AG04450 (cell line): ENCODE measurements at regions not wholly inside any gene's neighbourhood (a gene's known extent, or its start where the extent isn't known, plus 50 kb on each side); places are given as distances from the start of the nearest gene placed in this dataset.

Experiments
- CTCF ChIA-PET: fragments of 300-600, 350-600 bp; formaldehyde crosslinking; extraction: SDS; loops from one replicate; lab custom pipeline; 2022; ENCODE audit warnings: antibody characterized with exemption, inconsistent platforms; lab: Charles Lee
- POLR2A ChIA-PET: fragments of 350-600 bp; formaldehyde crosslinking; extraction: SDS; loops from one replicate; lab custom pipeline; 2021; ENCODE audit warnings: antibody characterized with exemption, inconsistent platforms; lab: Yijun Ruan, JAX
- DNase-seq: peaks from one replicate; pipeline ENCODE4 v3.0.0-alpha.2; 2011; ENCODE audit warnings: low read depth, low spot score
- H3K27ac ChIP-seq: one replicate; pipeline ENCODE4 v1.5.1; 2012; ENCODE audit warnings: low read depth, low read length, control low read depth
- H3K27me3 ChIP-seq: one replicate; pipeline ENCODE4 v1.6.0; 2012; ENCODE audit warnings: low read length; ENCODE audit not compliant: control insufficient read depth, insufficient read depth
- H3K4me3 ChIP-seq: 2 replicates; pipeline ENCODE4 v1.5.1; 2011; ENCODE audit warnings: mild to moderate bottlenecking, low read depth, low read length, control low read depth
- H3K9me3 ChIP-seq: 2 replicates; pipeline ENCODE4 v1.5.1; 2012; ENCODE audit warnings: low read length; ENCODE audit not compliant: control insufficient read depth, insufficient read depth
- CTCF ChIP-seq: IDR thresholded peaks from 2 replicates; pipeline ENCODE4 v1.5.1; 2011; ENCODE audit warnings: low read depth, low read length, control low read depth, inconsistent platforms

DNA sequence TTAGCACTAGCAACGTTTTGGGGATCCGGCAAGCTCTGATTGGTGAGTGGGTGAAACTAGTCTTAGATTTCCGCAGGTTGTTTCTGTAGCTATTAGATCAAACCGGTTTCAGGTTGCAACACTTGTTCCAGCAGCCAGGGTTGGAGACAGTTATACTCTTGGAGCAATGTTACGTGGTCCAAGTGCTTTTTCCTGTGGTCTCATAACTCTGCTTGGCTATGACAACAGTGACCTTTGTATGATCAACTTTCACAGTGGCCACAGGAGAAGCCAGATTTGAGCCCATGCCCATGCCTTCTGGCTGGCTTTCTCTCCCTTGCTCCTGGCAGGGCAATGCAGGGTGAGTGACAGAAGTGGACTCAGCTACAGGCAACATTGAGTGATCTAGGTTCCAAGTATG lies 84.5 kb upstream of the TAF1B start:
- Histone ChIP-seq H3K4me3 (no peak overlapping the region), H3K27me3 (no peaks in the 10 kb centered on the region), H3K27ac (no peak overlapping the region), H3K9me3 (no peaks in the 10 kb centered on the region)
- POLR2A ChIA-PET: no interaction called here
- TF ChIP-seq CTCF: no peak
- CTCF ChIA-PET: interaction anchor here (0.7 to 4.7 kb wide), 2 partner anchors 12 to 128 kb away, joined by 3 to 43 read pairs; partner anchors contain the start of gene YWHAQ
- no peak for DNase-seq

GRCh38 chr2:9760069-9760901 lies 83.0 kb upstream of the TAF1B start:
- CTCF ChIA-PET: interaction anchor here (4.7 kb wide), 1 partner anchor 11 kb away, joined by 43 read pairs; no protein-coding TSS in a partner anchor
- DNase-seq: no peak
- Histone ChIP-seq H3K27me3 (no peaks in the 10 kb centered on the region), H3K9me3 (no peaks in the 10 kb centered on the region), H3K4me3 (no peak overlapping the region), H3K27ac (no peak overlapping the region)
- POLR2A ChIA-PET: interaction anchor here (0.5 kb wide), 1 partner anchor 81 kb away, joined by 3 read pairs; no protein-coding TSS in a partner anchor
- no peak for TF ChIP-seq CTCF

DNA sequence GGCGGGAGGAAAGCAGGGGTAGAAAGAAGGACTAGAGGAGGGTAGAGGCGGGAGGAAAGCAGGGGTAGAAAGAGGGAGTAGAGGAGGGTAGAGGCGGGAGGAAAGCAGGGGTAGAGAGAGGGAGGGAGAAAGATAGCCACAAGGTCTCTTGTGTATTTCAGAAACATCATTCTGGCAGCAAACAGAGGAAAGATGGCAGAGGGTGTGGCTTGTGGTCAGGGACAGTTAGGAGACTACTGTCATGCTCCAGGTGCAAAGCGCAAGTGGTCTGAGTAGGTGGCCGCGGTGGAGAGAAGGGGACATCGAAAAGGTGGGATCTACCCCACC lies 82.4 kb upstream of the TAF1B start:
- ChIA-PET CTCF (interaction anchor here (2.1 kb wide), 1 partner anchor 9 kb away, joined by 16 read pairs; no protein-coding TSS in a partner anchor), POLR2A (no interaction called here)
- no peak for DNase-seq
- Histone ChIP-seq H3K27me3 (no peaks in the 10 kb centered on the region), H3K27ac (no peak overlapping the region), H3K4me3 (no peak overlapping the region), H3K9me3 (no peaks in the 10 kb centered on the region)
- TF ChIP-seq CTCF: no peak

- no peak for TF ChIP-seq CTCF
- H3K27ac ChIP-seq: no peak overlapping the region
- ChIA-PET CTCF (interaction anchor here (2.1 kb wide), 1 partner anchor 9 kb away, joined by 16 read pairs; no protein-coding TSS in a partner anchor), POLR2A (no interaction called here)
- H3K27me3 ChIP-seq: no peaks in the 10 kb centered on the region
- no peaks in the 10 kb centered on the region; the same call in 1 of the 2 replicates for H3K9me3 ChIP-seq
- DNase-seq: no peak
- no peak overlapping the region for H3K4me3 ChIP-seq
Observed at GRCh38 chr2:9761577-9761976, 81.7 kb upstream of the TAF1B start.

DNA sequence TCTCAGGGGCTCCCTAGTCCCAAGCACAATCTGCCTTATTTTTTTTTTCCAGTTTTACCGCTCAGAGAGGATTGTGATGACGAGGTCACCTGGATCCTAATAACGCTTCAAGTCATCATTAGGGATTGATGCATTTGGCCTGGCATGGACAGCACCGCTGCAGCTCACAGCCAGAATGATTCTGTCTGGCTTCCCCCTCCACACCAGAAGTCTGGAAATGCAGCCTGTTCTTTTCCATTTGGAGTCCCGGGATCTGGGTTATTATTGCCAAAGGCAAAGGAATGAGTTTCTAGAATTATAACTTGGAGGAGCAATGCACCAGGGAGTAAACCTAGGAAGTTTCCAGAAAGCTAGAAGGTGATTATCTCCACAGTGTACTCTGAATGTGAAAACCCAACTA lies 81.1 kb upstream of the TAF1B start:
- H3K4me3 ChIP-seq: no peak overlapping the region
- POLR2A ChIA-PET: no interaction called here
- no peaks in the 10 kb centered on the region for H3K27me3 ChIP-seq
- no peak overlapping the region for H3K27ac ChIP-seq
- DNase-seq: no peak
- no peaks in the 10 kb centered on the region; the same call in 1 of the 2 replicates for H3K9me3 ChIP-seq
- CTCF ChIA-PET: interaction anchor here (2.1 kb wide), 1 partner anchor 8 kb away, joined by 16 read pairs; no protein-coding TSS in a partner anchor
- TF ChIP-seq CTCF: no peak
